Activated CD4-positive, alpha-beta T cell treated with anti-CD3 and anti-CD28 coated beads, Interleukin-2, amount 50 U/mL, for 48 hours (primary cell): ENCODE measurements at regions not wholly inside any gene's neighbourhood (a gene's known extent, or its start where the extent isn't known, plus 50 kb on each side); places are given as distances from the start of the nearest gene placed in this dataset.

Experiments used
- DNase-seq, 2 experiments: peaks; one replicate each; pipeline ENCODE4 v3.0.0-alpha.2; 2020

- no peak for DNase-seq
These were observed 477.4 kb downstream of the RSL24D1 start for GRCh38 chr15:54719325-54719724.

- no peak for DNase-seq
These were observed 488.7 kb downstream of the RSL24D1 start for GRCh38 chr15:54707805-54708752.

GRCh38 chr15:54687628-54688027 lies 509.1 kb downstream of the RSL24D1 start:
- DNase-seq: no peak
